ENCODE measurements at regions not wholly inside any gene's neighbourhood (a gene's known extent, or its start where the extent isn't known, plus 50 kb on each side); places are given as distances from the start of the nearest gene placed in this dataset.

DNA sequence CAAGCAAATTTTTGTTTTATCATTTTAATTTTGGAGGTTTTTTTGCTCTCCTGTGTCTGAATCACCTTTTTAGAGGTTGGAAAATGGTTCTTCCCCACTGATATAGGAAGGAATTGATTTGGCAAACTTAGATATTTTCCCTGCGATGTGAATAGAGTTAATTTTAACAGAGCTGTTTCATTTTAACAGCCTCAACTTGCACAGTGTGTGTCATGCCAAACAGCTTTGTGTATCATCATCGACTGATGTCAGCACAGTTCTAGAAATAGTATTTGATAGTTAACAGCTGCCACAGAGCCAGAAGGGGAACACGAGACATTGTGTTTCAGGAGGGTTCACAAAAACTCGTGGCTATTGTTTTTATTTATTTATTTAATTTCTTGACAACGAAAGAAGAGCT lies 243.1 kb upstream of the FOXN3 start:
- no peak for DNase-seq (ENCODE audit: low read depth)

DNA sequence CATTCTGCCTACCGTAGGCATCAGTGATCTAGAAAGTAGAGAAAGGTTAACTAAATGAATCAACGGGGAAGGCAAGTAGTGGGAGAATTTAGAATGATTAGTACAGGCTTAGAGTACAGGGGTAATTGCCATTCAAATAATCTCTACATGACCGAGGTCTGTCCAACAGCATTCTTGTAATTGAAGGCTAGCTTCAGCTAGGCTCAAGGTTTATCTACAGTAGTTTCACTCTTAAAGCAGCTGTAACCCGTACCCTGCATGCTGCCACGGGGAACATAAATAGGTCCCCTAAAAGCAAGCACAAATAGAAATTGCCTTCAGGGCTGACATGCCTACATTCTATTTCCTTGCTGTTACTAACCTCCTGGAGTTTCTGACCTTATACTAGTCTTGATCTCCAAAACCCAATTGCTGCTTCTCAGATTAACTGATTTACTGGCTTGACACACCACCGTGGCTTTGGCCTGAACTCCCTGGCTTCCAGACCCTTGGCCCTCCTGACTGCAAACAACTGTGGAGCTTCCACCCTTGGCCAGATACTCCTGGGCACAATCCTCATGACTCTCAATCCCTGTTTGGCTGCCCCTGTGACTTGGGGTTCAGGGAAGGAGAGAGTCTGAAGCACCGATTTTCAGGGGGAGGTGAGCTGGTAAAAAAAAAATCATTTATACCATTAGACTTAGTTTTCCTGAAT lies 242.1 kb upstream of the FOXN3 start:
- DNase-seq (ENCODE audit: low read depth), result no peak

DNA sequence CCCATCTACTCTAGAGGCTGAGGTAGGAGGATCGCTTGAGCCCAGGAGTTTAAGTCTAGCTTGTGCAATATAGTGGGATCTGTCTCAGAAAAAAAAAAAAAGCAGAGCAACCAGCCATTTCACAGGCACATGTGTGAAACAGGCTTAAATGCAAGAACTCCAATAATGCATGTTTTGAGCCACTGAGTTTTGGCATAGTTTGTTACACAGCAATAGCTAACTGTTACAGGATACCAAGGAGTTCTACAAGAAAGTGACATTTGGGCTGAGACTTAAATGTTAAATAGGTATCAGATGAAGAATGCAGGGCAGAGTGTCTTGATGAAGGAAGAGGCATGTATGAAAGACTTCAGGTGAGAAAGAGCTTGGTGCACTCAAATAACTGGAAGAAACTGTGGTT lies 240.0 kb upstream of the FOXN3 start:
- no peak for DNase-seq (ENCODE audit: low read depth)

DNA sequence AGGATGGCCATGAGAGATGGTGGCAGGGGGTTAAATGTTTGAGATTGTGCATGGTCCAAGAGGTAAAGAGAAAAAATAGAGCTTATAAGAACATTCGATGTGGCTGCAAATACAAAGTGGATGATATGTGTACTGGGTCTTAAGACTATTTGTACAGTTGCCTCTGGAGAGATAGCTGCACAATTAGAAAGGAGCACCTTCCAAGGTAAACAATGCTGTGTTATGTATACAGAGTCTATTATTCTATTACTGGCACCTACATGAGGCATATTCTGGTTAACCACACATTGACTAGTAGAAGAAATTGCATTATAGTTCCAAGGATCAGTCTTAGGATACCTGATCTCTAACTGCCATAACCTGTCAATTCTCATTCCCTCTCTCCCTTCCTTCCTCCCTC lies 238.0 kb upstream of the FOXN3 start:
- no peak for DNase-seq (ENCODE audit: low read depth)

DNA sequence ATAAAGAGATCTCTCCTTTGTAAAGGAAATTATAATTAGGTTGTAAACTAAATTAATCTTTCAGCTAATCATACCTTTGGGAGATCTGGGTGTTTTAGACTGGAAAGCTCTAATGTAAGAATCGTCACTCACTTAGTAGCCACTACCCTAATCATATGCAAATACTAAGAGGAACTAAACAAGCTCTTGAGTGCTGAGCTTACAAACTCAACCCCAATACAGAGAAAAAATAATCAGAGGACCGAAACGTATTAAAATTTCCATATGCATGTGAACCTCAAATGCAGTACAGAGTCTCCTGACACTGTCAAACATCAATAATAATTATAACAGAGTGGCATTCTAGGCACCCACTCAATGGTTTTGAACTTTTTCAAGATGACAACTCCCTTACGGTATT lies 235.3 kb upstream of the FOXN3 start:
- no peak for DNase-seq (ENCODE audit: low read depth)

DNA sequence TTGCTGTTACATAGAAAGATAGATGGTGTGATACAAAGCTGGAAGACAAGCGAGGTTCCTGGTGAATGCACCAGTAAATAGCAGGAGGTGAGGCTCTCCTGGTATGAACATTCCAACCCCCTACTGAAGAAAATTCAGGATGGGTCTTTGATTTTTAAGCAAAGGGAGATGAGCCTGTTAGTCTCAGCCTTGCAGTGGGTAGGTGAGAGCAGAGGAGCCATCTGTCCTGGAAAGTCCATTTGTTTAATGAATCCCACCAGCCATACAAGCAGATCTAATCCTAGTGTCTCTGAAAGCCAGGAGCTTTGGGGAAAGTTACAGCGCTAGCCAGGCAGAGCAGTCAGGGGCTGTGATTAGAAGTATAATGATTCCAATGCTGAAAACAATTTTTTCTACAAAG lies 234.8 kb upstream of the FOXN3 start:
- DNase-seq (ENCODE audit: low read depth), result no peak

DNA sequence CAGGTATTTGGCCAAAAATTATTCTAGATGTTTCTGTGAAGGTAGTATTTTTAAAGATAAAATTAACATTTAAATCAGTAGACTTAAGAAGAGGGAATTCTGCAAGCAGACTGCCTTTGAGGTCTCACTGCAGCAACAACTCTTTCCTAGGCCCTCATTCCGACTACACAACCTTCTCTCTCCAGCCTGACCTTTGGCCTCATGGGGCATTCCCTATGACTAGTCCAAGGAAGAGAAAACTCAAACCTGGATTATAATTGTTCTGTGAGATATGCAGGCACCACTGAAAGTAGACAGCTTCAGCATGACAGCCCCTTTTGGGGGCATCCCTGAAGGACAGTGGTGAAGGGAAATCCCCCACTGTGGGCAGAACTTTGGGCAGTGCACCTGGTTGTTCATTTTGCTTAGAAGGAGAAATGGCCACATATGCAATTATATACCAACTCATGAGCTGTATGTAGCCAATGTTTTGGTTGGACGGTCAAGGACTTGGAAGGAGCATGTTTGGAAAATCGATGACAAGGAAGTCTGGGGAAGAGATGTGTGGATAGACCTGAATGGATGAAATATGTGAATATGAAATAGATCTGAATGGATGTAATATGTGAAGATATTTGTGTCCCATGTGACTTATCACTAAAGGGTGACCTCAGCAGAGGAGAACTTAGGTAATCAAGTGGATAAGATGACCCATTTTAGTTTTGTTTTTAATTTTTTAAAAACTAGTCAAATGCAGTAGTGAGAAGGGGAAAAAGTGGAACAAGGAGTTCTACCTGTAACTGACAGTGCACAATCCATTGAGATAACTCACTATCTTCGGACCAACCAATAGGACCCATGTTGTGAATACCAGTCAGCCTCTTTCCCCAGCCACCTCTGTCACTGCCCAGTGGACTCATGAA lies 233.3 kb upstream of the FOXN3 start:
- no peak for DNase-seq (ENCODE audit: low read depth)

DNA sequence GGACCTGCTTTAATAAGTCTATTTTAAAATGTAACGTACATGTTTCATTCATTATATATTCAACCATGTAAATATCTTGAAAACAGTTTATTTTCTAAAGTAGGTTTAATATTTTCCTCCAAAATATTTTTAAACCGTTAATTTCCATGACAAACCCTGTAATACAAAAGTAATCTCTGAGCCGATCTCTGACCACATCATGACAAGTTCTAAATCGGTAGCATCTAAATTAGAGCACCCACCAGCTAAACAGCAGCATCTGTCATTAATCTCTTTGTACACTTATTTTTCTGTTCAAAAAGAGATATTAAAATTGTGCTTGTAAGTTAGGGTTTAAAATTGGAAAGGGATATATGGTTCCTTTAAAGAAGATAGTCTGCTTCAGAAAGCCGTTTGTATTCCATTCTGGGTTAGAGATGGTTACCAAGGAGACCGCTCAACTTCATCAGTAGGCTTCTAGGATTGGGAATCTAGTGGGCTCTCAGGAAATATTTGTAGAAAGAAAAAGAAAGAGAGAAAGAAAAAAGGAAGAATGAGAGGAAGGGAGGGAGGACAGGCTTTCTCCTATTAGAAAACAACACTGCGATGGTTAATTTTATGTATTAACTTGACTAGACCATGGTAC lies 232.5 kb upstream of the FOXN3 start:
- no peak for DNase-seq (ENCODE audit: low read depth)

DNA sequence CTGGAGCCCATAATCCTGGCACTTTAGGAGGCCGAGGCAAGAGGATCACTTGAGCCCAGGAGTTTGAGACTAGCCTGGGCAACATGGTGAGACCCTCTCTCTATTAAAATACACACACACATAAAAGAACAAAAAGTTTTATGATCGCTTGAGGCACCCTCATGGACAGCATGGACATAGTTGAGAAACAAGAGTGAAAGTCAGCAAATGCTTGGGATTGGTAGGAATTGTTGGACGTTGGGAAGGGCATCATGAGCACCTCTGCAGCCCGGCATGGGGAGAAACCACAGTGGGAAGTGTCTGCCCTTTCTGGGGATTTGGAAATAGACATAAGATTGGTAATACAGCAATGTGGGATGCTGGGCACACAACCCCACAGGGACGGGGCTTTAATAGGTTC lies 231.9 kb upstream of the FOXN3 start:
- no peak for DNase-seq (ENCODE audit: low read depth)

DNA sequence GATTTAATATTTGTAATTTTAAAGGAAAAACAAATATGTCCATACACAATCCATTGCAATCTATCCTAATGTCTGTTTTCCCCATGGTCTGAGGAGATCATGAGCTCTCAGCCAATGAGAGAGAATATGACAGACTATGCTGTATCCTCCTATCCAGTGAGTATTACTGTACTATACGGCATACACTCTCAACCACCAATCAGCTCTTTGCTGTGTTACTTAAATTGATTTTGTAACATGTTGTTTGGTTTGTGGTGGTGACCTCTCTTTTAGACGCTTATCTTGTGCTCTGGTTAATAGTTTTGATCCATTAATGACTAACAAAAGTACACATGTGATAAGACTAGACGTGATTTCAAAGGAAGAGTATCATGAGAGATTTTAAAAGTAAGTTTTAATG lies 231.5 kb upstream of the FOXN3 start:
- DNase-seq (ENCODE audit: low read depth), result no peak

DNA sequence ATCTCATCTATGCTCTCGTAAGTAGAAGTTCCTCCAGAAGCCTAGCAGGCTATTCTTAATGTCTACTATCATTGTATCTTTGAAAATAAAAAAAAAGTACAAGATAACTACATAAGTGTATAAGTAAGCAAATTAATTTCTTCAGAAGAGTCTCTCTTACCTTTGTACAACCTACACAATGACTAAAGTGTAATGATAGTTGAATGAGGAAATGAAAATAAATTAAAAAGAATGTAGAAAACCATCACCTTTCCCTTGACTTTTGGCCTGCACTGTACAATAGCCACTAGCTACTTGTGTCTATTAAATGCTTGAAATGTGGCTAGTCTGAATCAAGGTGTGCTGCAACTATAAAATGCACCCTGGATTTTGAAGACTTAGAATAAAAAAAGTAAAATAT lies 229.9 kb upstream of the FOXN3 start:
- no peak for DNase-seq (ENCODE audit: low read depth)

DNA sequence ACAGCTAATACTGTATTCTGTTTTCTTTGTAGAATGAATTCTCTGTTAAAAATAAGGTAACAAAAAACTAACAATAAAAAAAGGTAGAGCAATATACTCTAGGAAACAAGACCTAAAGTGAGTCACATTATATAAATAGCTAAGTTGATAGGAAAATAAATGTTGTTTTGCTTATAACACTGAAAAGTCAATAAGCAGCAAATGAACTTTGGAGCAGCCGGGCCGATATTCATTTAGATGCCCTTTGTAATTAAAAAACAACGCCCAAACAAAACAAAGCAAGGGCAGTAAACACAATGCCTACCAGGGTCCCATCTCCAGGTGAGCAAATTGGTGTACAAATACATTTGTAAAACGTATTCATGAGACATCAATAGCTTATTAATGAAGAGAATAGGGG lies 227.6 kb upstream of the FOXN3 start:
- DNase-seq (ENCODE audit: low read depth), result no peak

DNA sequence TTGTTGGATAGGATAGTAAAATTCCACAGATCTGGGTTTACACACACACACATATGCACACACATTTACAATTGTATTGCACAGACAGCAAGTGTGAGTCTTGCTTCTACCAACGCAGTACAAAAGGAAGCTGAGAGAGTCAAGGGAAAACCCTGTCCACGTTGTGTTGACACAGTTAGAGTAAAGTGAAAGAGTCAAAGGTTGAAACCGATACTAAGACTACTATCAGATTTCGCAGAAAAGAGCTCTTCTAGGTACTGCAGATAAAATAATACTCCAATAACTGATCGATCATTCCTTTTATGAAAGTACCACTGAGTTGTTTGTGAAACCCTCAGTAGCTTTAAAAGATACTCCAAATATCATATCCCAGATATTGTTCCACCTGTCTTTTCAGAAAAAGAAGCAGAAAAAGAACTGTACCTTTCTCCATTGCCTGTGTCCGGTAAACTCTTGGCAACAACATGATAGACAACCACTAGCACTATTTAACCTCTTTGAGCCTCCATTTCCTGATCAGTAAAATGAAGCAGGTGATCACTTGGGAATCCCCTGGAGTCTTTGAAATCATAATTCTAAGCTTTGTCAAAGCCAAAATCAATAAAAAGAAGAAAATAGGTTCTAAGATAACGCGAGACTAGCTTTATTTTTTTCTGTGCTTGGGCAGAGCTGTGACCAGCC lies 224.6 kb upstream of the FOXN3 start:
- DNase-seq (ENCODE audit: low read depth), result peak; percentile 29

DNA sequence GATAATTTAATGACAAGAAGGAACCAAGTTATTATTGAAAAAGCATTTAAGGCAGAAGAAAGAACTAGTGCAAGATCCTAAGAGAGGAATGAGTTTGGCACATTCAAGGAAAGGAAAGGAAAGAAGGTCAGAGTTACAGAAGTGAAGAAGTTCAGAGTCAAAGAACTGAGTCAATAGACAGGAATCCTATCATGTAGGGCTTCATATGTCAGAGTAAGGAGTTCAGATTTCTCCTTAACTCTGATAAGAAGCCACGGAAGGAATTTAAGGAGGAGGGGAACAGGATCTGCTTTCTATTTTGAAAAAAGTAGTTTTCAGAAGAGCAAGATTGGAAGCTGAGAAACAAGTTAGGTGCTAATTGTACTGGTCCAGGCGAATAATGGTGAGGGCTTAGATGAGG lies 223.1 kb upstream of the FOXN3 start:
- DNase-seq (ENCODE audit: low read depth), result no peak

DNA sequence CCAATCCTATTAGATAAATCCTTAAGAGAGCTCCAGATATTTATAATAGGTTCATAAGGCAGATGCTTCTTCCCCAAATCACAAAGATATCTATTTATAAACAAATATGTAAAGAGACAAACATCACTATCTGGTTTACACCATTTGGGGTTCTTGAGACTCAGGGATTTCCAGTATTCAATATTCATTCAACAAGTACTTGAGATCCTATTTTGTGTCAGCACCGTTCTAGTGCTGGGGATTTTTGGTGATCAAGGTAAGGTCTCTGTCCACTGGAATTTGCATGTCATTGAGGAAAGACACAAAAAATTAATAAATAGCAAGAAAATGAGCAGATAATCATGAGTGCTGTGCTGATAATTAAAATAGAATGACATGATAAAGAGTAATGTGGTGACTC lies 222.7 kb upstream of the FOXN3 start:
- DNase-seq (ENCODE audit: low read depth), result no peak

DNA sequence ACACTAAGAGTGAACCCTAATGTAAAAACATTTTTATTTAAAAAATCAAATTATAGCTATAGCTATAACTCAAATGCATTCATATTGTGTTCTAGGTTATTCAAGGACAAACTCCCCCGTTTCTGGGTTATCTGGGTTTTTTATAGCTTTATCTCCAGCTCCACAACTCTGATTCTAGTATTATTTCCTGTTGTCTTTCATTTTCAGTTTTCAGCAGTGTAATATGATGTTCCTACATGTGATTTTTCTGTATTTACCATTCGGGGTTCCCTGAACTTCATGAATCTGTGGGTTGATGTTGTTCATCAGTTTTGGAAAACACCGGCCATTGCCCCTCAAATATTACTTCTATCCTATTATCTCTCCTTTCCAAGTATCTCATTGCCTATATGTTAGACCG lies 221.9 kb upstream of the FOXN3 start:
- DNase-seq (ENCODE audit: low read depth), result no peak

DNA sequence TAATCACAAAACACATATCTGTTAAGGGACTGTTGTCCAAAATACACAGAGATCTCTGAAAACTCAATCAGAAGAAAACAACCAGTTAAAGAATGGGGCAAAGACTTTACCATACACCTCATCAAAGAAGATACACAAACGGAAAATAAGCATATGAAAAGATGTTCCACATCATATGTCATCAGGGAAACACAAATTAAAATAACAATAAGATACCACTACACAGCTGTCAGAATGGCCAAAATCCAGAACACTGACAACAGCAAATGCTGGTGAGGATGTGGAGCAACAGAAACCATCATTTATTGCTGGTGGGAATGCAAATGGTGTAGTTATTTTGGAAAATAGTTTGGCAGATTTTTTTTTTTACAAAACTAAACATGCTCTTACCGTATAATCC lies 220.5 kb upstream of the FOXN3 start:
- no peak for DNase-seq (ENCODE audit: low read depth)

DNA sequence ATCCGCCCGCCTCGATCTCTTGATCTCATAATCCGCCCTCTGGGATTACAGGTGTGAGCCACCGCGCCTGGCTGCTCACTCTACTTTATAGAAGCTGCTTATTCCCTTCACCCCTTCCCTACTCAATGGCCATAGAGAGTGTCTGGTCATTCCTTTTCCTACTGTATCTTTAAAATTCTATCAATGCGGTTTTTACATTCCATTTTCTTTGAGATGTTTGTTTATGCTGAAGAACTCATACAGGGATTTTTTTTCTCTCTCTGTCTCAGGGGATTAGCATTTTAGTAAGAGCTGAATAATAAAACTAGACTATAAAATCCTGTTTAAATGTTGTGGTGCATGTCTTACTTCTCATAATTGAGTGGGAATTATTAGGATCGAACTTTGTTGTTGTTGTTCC lies 218.6 kb upstream of the FOXN3 start:
- DNase-seq (ENCODE audit: low read depth), result no peak

DNA sequence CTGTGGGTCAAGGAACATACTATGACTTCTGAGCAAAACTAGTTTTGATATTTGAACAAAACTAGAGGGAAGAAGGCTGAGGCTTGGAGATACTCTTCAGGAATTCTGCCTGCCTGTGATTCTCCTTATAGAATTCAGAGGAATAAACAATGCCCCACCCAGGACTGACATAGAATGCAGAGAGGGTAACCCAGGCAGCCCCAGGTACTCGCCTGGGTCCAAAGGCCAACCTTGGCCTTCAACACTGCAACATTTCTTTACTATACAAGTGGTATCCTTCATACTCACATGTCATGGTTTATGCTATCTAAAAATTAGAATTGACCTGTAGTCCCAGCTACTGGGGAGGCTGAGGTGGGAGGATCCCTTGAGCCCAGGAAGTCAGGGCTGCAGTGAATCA lies 217.0 kb upstream of the FOXN3 start:
- no peak for DNase-seq (ENCODE audit: low read depth)

DNA sequence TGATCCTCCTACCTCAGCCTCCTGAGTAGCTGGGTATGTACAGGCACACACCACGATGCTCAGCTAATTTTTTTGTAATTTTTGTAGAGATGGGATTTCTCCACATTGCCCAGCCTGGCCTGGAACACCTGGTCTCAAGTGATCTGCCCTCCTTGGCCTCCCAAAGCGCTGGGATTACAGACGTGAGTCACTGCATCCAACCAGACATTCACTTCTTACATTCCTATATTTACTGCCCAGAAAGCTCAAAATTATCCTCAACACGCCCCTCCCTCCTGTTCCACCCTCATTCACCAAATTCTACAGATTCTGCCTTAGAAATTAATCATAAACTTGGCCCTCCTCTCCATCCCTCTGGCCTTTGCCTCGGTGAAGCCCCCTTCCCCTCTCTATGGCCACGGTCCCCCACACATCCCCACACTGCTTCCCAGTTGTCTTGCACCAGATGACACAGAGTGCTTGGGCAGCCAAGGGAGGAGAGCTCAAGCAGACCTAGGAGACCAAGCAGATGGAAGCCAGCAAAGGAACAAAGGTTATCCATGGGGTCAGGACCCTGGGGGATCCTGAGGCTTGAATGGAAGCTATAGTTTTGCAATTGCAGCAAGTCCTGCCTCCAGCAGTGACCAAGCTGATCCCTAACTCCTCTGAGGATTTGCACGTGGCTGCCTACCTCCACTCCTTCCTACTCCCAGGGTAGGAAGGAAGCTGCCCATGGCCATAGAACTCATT lies 213.2 kb upstream of the FOXN3 start:
- no peak for DNase-seq (ENCODE audit: low read depth)

DNA sequence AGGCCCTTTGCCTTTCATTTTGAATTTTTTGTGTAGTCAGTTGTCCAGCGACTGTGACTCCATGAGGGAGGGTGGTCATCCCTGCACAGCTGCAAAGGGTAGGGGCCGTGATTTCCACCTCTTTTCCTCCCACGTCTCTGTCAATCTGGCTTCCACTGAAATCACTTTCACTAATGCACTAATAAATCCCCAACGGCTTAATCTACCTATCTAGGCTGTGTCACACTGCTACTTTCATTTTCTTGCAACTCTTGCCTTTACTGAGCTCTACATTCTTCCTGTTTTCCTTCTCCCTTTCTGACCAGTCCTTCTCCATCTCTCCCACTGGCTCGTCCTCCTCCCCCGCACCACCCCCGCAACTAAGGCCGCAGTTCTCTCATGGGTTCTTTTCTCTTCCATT lies 212.3 kb upstream of the FOXN3 start:
- no peak for DNase-seq (ENCODE audit: low read depth)

DNA sequence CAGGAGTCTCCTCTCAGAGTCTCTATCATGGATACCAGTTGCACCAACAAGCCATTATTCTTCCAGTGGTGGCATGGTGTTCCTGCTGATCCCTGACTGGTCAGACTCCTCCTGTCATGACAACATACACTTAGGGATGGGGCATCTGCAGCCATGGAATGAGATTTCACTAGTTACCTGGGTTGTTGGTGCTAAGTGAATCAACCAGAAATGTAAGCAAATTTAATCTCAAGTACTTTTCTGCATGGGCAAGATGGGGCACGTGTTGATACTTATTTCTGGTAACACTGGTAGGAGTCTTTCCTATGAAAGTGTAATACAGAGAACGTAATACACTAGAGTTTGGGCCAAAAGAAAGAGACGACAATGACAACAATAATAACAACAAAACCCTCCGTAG lies 211.5 kb upstream of the FOXN3 start:
- no peak for DNase-seq (ENCODE audit: low read depth)

All from stimulated activated CD4-positive, alpha-beta T cell treated with anti-CD3 and anti-CD28 coated beads, Interleukin-2, amount 100 ng/mL, for 4 hours (primary cell).